Natural killer cell (primary cell): ENCODE measurements at regions not wholly inside any gene's neighbourhood (a gene's known extent, or its start where the extent isn't known, plus 50 kb on each side); places are given as distances from the start of the nearest gene placed in this dataset.

Experiments
- ATAC-seq, 3 donors: fragments of 150-1000 bp in 2 of 3; fragments of 200-7000 bp in 1 of 3; cut with Tn5 transposase; 1 replicate in 1 of 3; 2 replicates in 2 of 3; pipeline ENCODE4 v1.10.0; 2021; ENCODE audit warnings: mild to moderate bottlenecking in 2 of 3, moderate library complexity in 2 of 3
- DNase-seq, 2 donors: peaks; one replicate each; pipeline versions ENCODE4 v3.0.0 to v3.0.0-alpha.2; 2013 to 2021; ENCODE audit warnings: mixed read lengths in 1 of 2
- H3K27ac ChIP-seq: one replicate; pipeline ENCODE4 v1.5.1; 2013; ENCODE audit warnings: mild to moderate bottlenecking, low read length
- H3K27me3 ChIP-seq: one replicate; pipeline ENCODE4 v1.6.1; 2013; ENCODE audit warnings: low read length; ENCODE audit not compliant: control insufficient read depth, insufficient read depth
- H3K36me3 ChIP-seq: one replicate; pipeline ENCODE4 v1.6.1; 2013; ENCODE audit warnings: low read length; ENCODE audit not compliant: control insufficient read depth, insufficient read depth
- H3K4me1 ChIP-seq: one replicate; pipeline ENCODE4 v1.6.1; 2013; ENCODE audit warnings: low read length; ENCODE audit not compliant: control insufficient read depth, insufficient read depth
- H3K4me3 ChIP-seq: one replicate; pipeline ENCODE4 v1.5.1; 2013; ENCODE audit warnings: low read length
- H3K9me3 ChIP-seq: one replicate; pipeline ENCODE4 v1.6.1; 2013; ENCODE audit warnings: low read length; ENCODE audit not compliant: control insufficient read depth, insufficient read depth
- H3K27ac Mint-ChIP-seq, 2 donors: one replicate each; pipeline ENCODE4 v1.8.0; 2022; ENCODE audit warnings: mild to moderate bottlenecking in 2 of 2, mixed read lengths in 2 of 2, moderate library complexity in 1 of 2
- H3K27me3 Mint-ChIP-seq, 2 donors: one replicate each; pipeline ENCODE4 v1.8.0; 2022; ENCODE audit warnings: low read depth in 2 of 2, mixed read lengths in 2 of 2
- H3K36me3 Mint-ChIP-seq: one replicate; pipeline ENCODE4 v1.8.0; 2022; ENCODE audit warnings: mixed read lengths
- H3K4me1 Mint-ChIP-seq, 2 donors: one replicate each; pipeline ENCODE4 v1.8.0; 2022; ENCODE audit warnings: mixed read lengths in 2 of 2
- H3K4me3 Mint-ChIP-seq: one replicate; pipeline ENCODE4 v1.8.0; 2022; ENCODE audit warnings: mild to moderate bottlenecking, moderate library complexity, mixed read lengths
- H3K9me3 Mint-ChIP-seq, 2 donors: one replicate each; pipeline ENCODE4 v1.8.0; 2022; ENCODE audit warnings: mixed read lengths in 2 of 2
- WGBS: methylation state at CpG from one replicate; pipeline ENCODE4 v1.1.7; 2013; ENCODE audit warnings: missing lambda C conversion rate; ENCODE audit not compliant: insufficient coverage; 5-methylcytosine and 5-hydroxymethylcytosine counted together
- intact Hi-C: fragments of 100-400 bp; cut with micrococcal nuclease; formaldehyde crosslinking; loops from one replicate; pipeline ENCODE4 v1.14.2; 2022
- TF ChIP-seq, protein P1 (sequence below): fragments of 200-600 bp; IDR thresholded peaks from one replicate; pipeline ENCODE4 v1.8.0; 2022; ENCODE audit warnings: antibody characterized with exemption

DNA sequence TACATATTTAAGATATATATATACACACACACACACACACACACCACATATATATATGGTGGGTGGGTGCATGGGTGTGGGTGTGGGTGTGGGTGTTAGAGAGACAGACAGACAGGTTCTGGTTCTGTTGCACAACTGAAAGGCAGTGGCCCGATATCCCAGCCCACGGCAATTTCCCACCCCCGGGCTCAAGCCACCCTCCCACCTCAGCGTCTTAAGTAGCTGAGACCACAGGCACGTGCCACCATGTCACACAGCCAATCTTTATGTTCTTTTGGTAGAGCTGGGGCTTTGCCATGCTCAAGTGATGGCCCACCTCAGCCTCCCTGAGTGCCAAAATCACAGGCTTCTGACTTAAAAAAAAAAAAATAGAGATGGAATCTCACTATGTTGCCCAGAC is 417.8 kb upstream of the FOXG1 start:
- no peaks in the 10 kb centered on the region for H3K27me3 Mint-ChIP-seq
- no peak overlapping the region for H3K27ac Mint-ChIP-seq
- no peak overlapping the region for H3K4me3 Mint-ChIP-seq
- DNase-seq (no peak), ATAC-seq (no peak)
- H3K9me3 Mint-ChIP-seq: peaks cover 15 to 28% of the 10 kb centered on the region in 2 donors
- H3K27ac ChIP-seq: no peak overlapping the region
- H3K4me1 Mint-ChIP-seq: no peaks in the 10 kb centered on the region
- TF ChIP-seq, protein P1, sequence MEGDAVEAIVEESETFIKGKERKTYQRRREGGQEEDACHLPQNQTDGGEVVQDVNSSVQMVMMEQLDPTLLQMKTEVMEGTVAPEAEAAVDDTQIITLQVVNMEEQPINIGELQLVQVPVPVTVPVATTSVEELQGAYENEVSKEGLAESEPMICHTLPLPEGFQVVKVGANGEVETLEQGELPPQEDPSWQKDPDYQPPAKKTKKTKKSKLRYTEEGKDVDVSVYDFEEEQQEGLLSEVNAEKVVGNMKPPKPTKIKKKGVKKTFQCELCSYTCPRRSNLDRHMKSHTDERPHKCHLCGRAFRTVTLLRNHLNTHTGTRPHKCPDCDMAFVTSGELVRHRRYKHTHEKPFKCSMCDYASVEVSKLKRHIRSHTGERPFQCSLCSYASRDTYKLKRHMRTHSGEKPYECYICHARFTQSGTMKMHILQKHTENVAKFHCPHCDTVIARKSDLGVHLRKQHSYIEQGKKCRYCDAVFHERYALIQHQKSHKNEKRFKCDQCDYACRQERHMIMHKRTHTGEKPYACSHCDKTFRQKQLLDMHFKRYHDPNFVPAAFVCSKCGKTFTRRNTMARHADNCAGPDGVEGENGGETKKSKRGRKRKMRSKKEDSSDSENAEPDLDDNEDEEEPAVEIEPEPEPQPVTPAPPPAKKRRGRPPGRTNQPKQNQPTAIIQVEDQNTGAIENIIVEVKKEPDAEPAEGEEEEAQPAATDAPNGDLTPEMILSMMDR: no peak
- H3K4me3 ChIP-seq: no peak overlapping the region
- H3K9me3 ChIP-seq: peaks cover 5% of the 10 kb centered on the region
- WGBS: 96% methylated on average over 5 of the region's 5 CpGs
- no peaks in the 10 kb centered on the region for H3K27me3 ChIP-seq
- H3K36me3 ChIP-seq: no peaks in the 10 kb centered on the region
- intact Hi-C loops: no loop called here
- peaks cover 7% of the 10 kb centered on the region for H3K36me3 Mint-ChIP-seq
- H3K4me1 ChIP-seq: no peaks in the 10 kb centered on the region

DNA sequence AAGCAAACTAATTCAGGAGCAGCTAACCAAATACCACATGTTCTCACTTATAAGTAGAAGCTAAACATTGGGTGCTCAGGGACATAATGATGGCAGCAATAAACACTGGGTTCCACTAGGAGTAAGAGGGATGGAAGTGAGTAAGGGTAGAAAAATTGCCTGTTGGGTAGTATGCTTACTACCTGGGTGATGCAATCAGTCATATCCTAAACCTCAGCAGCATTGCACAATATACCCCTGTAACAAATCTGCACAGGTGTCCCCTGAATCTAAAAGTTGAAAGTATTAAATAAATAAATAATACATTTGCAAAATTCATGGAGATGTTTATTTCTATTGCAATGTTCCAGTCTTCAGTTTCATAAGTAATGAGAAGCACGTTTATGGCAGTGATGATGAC is 409.8 kb upstream of the FOXG1 start:
- H3K4me3 Mint-ChIP-seq: no peak overlapping the region
- TF ChIP-seq, protein P1: no peak
- Histone ChIP-seq H3K27ac (no peak overlapping the region), H3K4me3 (no peak overlapping the region), H3K4me1 (no peaks in the 10 kb centered on the region), H3K9me3 (no peaks in the 10 kb centered on the region), H3K36me3 (no peaks in the 10 kb centered on the region), H3K27me3 (no peaks in the 10 kb centered on the region)
- no peak for ATAC-seq
- H3K4me1 Mint-ChIP-seq: no peaks in the 10 kb centered on the region
- H3K27ac Mint-ChIP-seq: no peak overlapping the region
- 45% methylated on average over 1 of the region's 1 CpG for WGBS
- intact Hi-C loops: no loop called here
- DNase-seq: no peak
- H3K9me3 Mint-ChIP-seq: peaks cover 10 to 17% of the 10 kb centered on the region in 2 donors
- H3K36me3 Mint-ChIP-seq: peaks cover 11% of the 10 kb centered on the region
- no peaks in the 10 kb centered on the region for H3K27me3 Mint-ChIP-seq

DNA sequence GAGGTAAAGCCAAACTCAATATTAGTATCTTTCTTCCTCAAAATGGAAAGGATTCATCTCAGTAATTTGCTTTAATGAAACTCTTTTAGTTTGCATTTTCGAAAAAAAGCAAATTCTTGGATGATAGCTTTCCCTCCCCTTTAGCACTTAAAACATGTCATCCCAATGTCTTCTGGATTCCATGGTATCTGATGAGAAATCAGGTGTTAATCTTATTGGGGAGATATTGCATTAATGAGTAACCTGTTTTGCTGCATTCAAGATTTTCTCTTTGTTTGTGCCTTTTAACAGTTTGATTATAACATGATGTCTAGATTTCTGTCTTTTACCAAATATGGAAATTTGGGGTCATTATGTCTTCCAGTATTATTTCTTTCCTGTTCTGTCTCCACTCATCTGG is 405.1 kb upstream of the FOXG1 start:
- no peak for ATAC-seq
- Histone ChIP-seq H3K4me3 (no peak overlapping the region), H3K27me3 (no peaks in the 10 kb centered on the region), H3K9me3 (peaks cover 9% of the 10 kb centered on the region), H3K4me1 (no peaks in the 10 kb centered on the region), H3K36me3 (no peaks in the 10 kb centered on the region), H3K27ac (no peak overlapping the region)
- H3K36me3 Mint-ChIP-seq: peaks cover 11% of the 10 kb centered on the region
- 71% methylated on average over 1 of the region's 1 CpG for WGBS
- H3K4me1 Mint-ChIP-seq: no peaks in the 10 kb centered on the region
- no peak for DNase-seq
- H3K27me3 Mint-ChIP-seq: no peaks in the 10 kb centered on the region
- no peak overlapping the region for H3K4me3 Mint-ChIP-seq
- peaks cover 10 to 19% of the 10 kb centered on the region in 2 donors for H3K9me3 Mint-ChIP-seq
- no peak overlapping the region for H3K27ac Mint-ChIP-seq
- intact Hi-C loops: no loop called here
- TF ChIP-seq, protein P1: no peak

DNA sequence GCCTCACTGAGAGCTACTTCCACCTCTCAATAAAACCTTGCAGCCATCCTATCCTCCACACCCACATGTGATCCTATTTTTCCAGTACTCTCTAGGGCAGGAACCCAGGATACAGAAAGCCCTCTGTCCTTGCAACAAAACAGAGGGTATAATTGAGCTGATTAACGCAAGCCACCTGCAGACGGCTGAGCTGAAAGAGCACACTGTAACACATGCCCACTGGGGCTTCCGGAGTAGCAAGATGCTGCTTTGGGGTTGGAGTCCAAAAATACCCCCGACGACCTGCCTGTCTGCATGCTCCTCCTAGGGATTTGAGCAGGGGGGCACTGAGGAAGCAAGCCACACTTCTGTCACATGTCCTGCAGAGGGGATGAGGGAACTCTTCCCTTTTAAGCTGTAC is 401.1 kb upstream of the FOXG1 start:
- no peak overlapping the region for H3K27ac ChIP-seq
- H3K27me3 ChIP-seq: no peaks in the 10 kb centered on the region
- H3K9me3 ChIP-seq: peaks cover 9% of the 10 kb centered on the region
- Mint-ChIP-seq H3K4me3 (no peak overlapping the region), H3K27ac (no peak overlapping the region), H3K4me1 (no peaks in the 10 kb centered on the region), H3K27me3 (no peaks in the 10 kb centered on the region), H3K36me3 (peaks cover 7% of the 10 kb centered on the region), H3K9me3 (peaks cover 8 to 22% of the 10 kb centered on the region in 2 donors)
- intact Hi-C loops: no loop called here
- TF ChIP-seq, protein P1: no peak
- WGBS: 88% methylated on average over 5 of the region's 5 CpGs
- DNase-seq (no peak), ATAC-seq (no peak)
- H3K36me3 ChIP-seq: no peaks in the 10 kb centered on the region
- no peak overlapping the region for H3K4me3 ChIP-seq
- no peaks in the 10 kb centered on the region for H3K4me1 ChIP-seq
